SU-DHL-6 (cell line): ENCODE measurements at regions not wholly inside any gene's neighbourhood (a gene's known extent, or its start where the extent isn't known, plus 50 kb on each side); places are given as distances from the start of the nearest gene placed in this dataset.

ENCODE experiments used
- H2AFZ ChIP-seq: fragments of 200-600 bp; sonication (generic); 2 replicates; pipeline ENCODE4 v1.6.1; 2014; ENCODE audit warnings: low read depth, mild to moderate bottlenecking, moderate library complexity, mixed read lengths, antibody characterized with exemption, low read length; ENCODE audit not compliant: severe bottlenecking
- H3F3A ChIP-seq: fragments of 200-600 bp; shearing (Covaris generic); 2 replicates; pipeline ENCODE4 v1.6.0; 2016; ENCODE audit warnings: antibody characterized with exemption, mild to moderate bottlenecking; ENCODE audit not compliant: insufficient read depth
- H3K27ac ChIP-seq: fragments of 200-600 bp; sonication (generic); 2 replicates; pipeline ENCODE4 v1.5.1; 2016; ENCODE audit warnings: low read depth, mild to moderate bottlenecking, low read length, moderate library complexity, mixed read lengths
- H3K27me3 ChIP-seq: fragments of 200-600 bp; sonication (generic), shearing (Covaris generic); 2 replicates; pipeline ENCODE4 v1.6.0; 2014; ENCODE audit warnings: mild to moderate bottlenecking, low read length
- H3K36me3 ChIP-seq: fragments of 200-600 bp; sonication (generic); 2 replicates; pipeline ENCODE4 v1.6.1; 2014; ENCODE audit warnings: mild to moderate bottlenecking, low read length, mixed read lengths
- H3K4me2 ChIP-seq: fragments of 300-600, 200-600 bp; shearing (Covaris generic), sonication (generic); 2 replicates; pipeline ENCODE4 v1.6.0; 2014; ENCODE audit warnings: low read length, low read depth, mild to moderate bottlenecking; ENCODE audit not compliant: poor library complexity, severe bottlenecking
- H3K4me3 ChIP-seq: fragments of 200-600 bp; sonication (generic); 2 replicates; pipeline ENCODE4 v1.5.1; 2014; ENCODE audit warnings: antibody characterized with exemption, low read length, mild to moderate bottlenecking, mixed read lengths; ENCODE audit not compliant: insufficient read depth, poor library complexity, severe bottlenecking
- H3K79me2 ChIP-seq: fragments of 200-600 bp; sonication (generic); 2 replicates; pipeline ENCODE4 v1.6.1; 2014; ENCODE audit warnings: mild to moderate bottlenecking, low read length, moderate library complexity; ENCODE audit not compliant: insufficient read depth
- H3K9ac ChIP-seq: fragments of 200-600 bp; sonication (generic); 2 replicates; pipeline ENCODE4 v1.7.0; 2014; ENCODE audit warnings: mild to moderate bottlenecking, low read length
- H3K9me2 ChIP-seq: fragments of 200-600 bp; sonication (generic); replicated peaks from 2 replicates; pipeline ENCODE4 v1.6.1; 2014; ENCODE audit warnings: low read length; ENCODE audit not compliant: insufficient read depth
- H3K9me3 ChIP-seq: fragments of 200-600 bp; sonication (generic); 2 replicates; pipeline ENCODE4 v1.6.1; 2014; ENCODE audit warnings: low read length, mixed read lengths; ENCODE audit not compliant: insufficient read depth
- H4K20me1 ChIP-seq: fragments of 200-600 bp; sonication (generic); 2 replicates; pipeline ENCODE4 v1.6.1; 2014; ENCODE audit warnings: low read depth, mild to moderate bottlenecking, antibody characterized with exemption, low read length, moderate library complexity, mixed read lengths
- CTCF ChIP-seq: fragments of 200-600 bp; sonication (generic); IDR thresholded peaks from one replicate; pipeline ENCODE4 v1.5.1; 2017; ENCODE audit warnings: antibody characterized with exemption, mild to moderate bottlenecking, low read length, moderate library complexity; ENCODE audit not compliant: insufficient read depth, poor library complexity, severe bottlenecking
- EZH2phosphoT487 ChIP-seq: fragments of 200-600 bp; sonication (generic), shearing (Covaris generic); conservative IDR thresholded peaks from 2 replicates; pipeline ENCODE4 v1.6.1; 2018; ENCODE audit warnings: mild to moderate bottlenecking, antibody characterized with exemption, low read length, moderate library complexity, mixed read lengths

- no peak overlapping the region for H3K27ac ChIP-seq
Observed at GRCh38 chr2:176483901-176484568, 214.8 kb downstream of the MTX2 start.

DNA sequence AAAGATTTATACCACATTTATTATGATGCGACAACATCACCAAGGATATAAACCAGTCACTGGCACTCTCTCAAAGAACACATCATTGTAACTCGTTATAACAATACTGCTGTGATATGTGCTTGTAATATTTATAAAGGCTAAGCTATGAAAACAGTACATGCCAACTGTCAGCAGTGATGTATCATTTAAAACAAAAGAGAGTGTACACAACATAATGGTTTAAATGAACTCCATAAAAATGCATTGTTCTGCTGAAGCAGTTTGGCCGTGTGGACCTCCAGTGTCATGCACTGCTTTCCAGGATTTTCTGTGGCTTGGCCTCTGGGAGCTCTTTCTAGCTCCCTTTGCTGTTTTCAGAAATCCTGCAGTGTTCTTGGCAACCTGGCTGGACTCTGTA lies 215.6 kb downstream of the MTX2 start:
- no peak overlapping the region for H2AFZ ChIP-seq
- H3K27me3 ChIP-seq: no peaks in the 10 kb centered on the region
- H3F3A ChIP-seq: no peaks in the 10 kb centered on the region
- no peaks in the 10 kb centered on the region for H4K20me1 ChIP-seq
- TF ChIP-seq EZH2phosphoT487: no peak
- TF ChIP-seq CTCF: no peak
- H3K4me3 ChIP-seq: no peak overlapping the region
- H3K27ac ChIP-seq: no peak overlapping the region
- no peaks in the 10 kb centered on the region for H3K36me3 ChIP-seq
- H3K9me2 ChIP-seq: no peaks in the 10 kb centered on the region
- H3K4me2 ChIP-seq: no peak overlapping the region
- H3K79me2 ChIP-seq: no peaks in the 10 kb centered on the region
- H3K9ac ChIP-seq: no peak overlapping the region
- H3K9me3 ChIP-seq: no peaks in the 10 kb centered on the region

More at GRCh38 chr2:176483901-176484568, 214.8 kb downstream of the MTX2 start:
- Histone ChIP-seq H3K4me2 (no peak overlapping the region), H4K20me1 (no peaks in the 10 kb centered on the region), H3K4me3 (no peak overlapping the region), H3K9ac (no peak overlapping the region), H2AFZ (no peak overlapping the region), H3F3A (no peaks in the 10 kb centered on the region), H3K79me2 (no peaks in the 10 kb centered on the region), H3K9me2 (no peaks in the 10 kb centered on the region), H3K9me3 (no peaks in the 10 kb centered on the region), H3K27me3 (no peaks in the 10 kb centered on the region), H3K36me3 (no peaks in the 10 kb centered on the region)
- TF ChIP-seq EZH2phosphoT487 (no peak), CTCF (no peak)

GRCh38 chr2:176488431-176488830 lies 219.2 kb downstream of the MTX2 start:
- Histone ChIP-seq H3K4me2 (no peak overlapping the region), H3K79me2 (no peaks in the 10 kb centered on the region), H3K27me3 (no peaks in the 10 kb centered on the region), H4K20me1 (no peaks in the 10 kb centered on the region), H3K9me3 (no peaks in the 10 kb centered on the region), H3F3A (no peaks in the 10 kb centered on the region), H3K9me2 (no peaks in the 10 kb centered on the region), H3K9ac (no peak overlapping the region), H3K27ac (no peak overlapping the region), H3K4me3 (no peak overlapping the region), H2AFZ (no peak overlapping the region), H3K36me3 (no peaks in the 10 kb centered on the region)
- no peak for TF ChIP-seq CTCF
- no peak for TF ChIP-seq EZH2phosphoT487
